Heart left ventricle (tissue), 16 donors: ENCODE measurements at regions not wholly inside any gene's neighbourhood (a gene's known extent, or its start where the extent isn't known, plus 50 kb on each side); places are given as distances from the start of the nearest gene placed in this dataset.
"Not testable (repeated sequence)": the region's sequence is repeated elsewhere in the genome, so short reads cannot be mapped to it uniquely, and the experiment has no call there.

Source experiments
- ATAC-seq, 4 donors: fragments of 200-7000 bp; cut with Tn5 transposase; one replicate each; pipeline ENCODE4 v1.9.1; 2020 to 2022; ENCODE audit warnings: moderate library complexity in 4 of 4, mild to moderate bottlenecking in 3 of 4, moderate number of reproducible peaks in 1 of 4
- DNase-seq, 5 donors: peaks; one replicate each; pipeline ENCODE4 v3.0.0-alpha.2; 2020
- H3K27ac ChIP-seq, 12 donors: fragments of 200-600 bp; sonication (generic) in 4 of 12; one replicate each; pipeline versions ENCODE4 v1.5.0 to v1.8.0; 2016 to 2022; ENCODE audit warnings: mild to moderate bottlenecking in 2 of 12
- H3K27me3 ChIP-seq, 9 donors: fragments of 200-600 bp; sonication (generic) in 2 of 9; one replicate each; pipeline versions ENCODE4 v1.5.1 to v1.8.0; 2016 to 2022; ENCODE audit warnings: mild to moderate bottlenecking in 3 of 9
- H3K36me3 ChIP-seq, 9 donors: fragments of 200-600 bp; sonication (generic) in 2 of 9; one replicate each; pipeline versions ENCODE4 v1.5.0 to v1.8.0; 2018 to 2022; ENCODE audit warnings: mild to moderate bottlenecking in 2 of 9
- H3K4me1 ChIP-seq, 12 donors: fragments of 200-600 bp; sonication (generic) in 4 of 12; one replicate each; pipeline versions ENCODE4 v1.5.0 to v1.8.0; 2016 to 2022; ENCODE audit warnings: mild to moderate bottlenecking in 3 of 12
- H3K4me3 ChIP-seq, 12 donors: fragments of 200-600 bp; sonication (generic) in 4 of 12; one replicate each; pipeline versions ENCODE4 v1.5.0 to v1.8.0; 2017 to 2022; ENCODE audit warnings: mild to moderate bottlenecking in 9 of 12, moderate library complexity in 4 of 12
- H3K9me3 ChIP-seq, 12 donors: fragments of 200-600 bp; sonication (generic) in 4 of 12; one replicate each; pipeline versions ENCODE4 v1.5.0 to v1.8.0; 2016 to 2022; ENCODE audit warnings: mild to moderate bottlenecking in 1 of 12
- POLR2A ChIP-seq, 2 donors: fragments of 450-650 bp; IDR thresholded peaks; one replicate each; pipeline ENCODE4 v1.6.1; 2017; ENCODE audit warnings: antibody characterized with exemption in 2 of 2, mild to moderate bottlenecking in 2 of 2, moderate library complexity in 2 of 2
- WGBS, 4 donors: extraction: QIAGEN DNeasy Blood & Tissue Kit in 2 of 4; methylation state at CpG; one replicate each; pipeline versions ENCODE4 v1.1.5 to v1.1.7; 2013 to 2018; 5-methylcytosine and 5-hydroxymethylcytosine counted together
- intact Hi-C, 10 donors: fragments of 100-400 bp; cut with DNase I; formaldehyde crosslinking; loops; one replicate each; pipeline versions ENCODE4 v1.11.1 to v1.14.2; 2022
- TF ChIP-seq, protein P1 (sequence below), 12 donors: fragments of 200-600 bp; sonication (generic) in 4 of 12; IDR thresholded peaks; one replicate each; pipeline versions ENCODE4 v1.5.0 to v1.8.0; 2018 to 2022; ENCODE audit warnings: antibody characterized with exemption in 12 of 12, mild to moderate bottlenecking in 5 of 12
- donor health status: ischemic (EF 13 %, LVEDD 7.1; RV severe dilation, severe dysfunction).
- donor health status: healthy with polysubstance abuse.
- donor health status: DM: no; HTN: yes; CAD: no.
- donor health status: DM: no; HTN: no; CAD: no.
- donor health status: ischemic (EF 25% LVEDD 6.9; RV normal size, moderate dysfunction).
- donor health status: ischemic (EF 25% LVEDD 5.7; RV mildly dilated, moderate dysfunction).
- donor health status: healthy.
- donor health status: DM: yes; HTN: yes; CAD: no.
- donor health status: ischemic (EF 35%, LVEDD 5.7; RV mildly dilated, moderate dysfunction).
- donor health status: nonischemic (EF 11% LVEDD 7.7; RV severe dilation, severe dysfunction).
- donor health status: DM: yes; HTN: yes; CAD: no.
- donor health status: PGD.
- donor health status: ischemic (EF 29% LVEDD 5.4; RV normal size, mild dysfunction).
- donor health status: nonischemic (EF 23%, LVEDD 6.1; RV moderate dilation, normal function).

DNA sequence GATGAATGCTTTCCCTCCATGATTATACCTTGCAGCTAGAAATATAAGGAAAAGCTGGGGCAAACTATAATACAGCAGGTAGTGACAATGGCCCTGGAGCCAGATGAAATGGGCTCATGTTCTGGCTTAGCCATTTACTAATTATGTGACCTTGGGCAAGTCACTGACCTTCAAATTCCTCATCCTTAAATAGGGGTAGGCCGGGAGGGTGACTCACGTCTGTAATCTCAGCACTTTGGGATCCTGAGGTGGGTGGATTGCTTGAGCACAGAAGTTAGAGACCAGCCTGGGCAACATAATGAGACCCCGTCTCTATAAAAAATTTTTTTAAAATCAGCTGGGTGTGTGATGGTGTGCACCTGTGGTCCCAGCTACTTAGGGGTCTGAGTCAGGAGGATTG lies 155.4 kb downstream of the C12orf75 start:
- H3K4me3 ChIP-seq: no peak overlapping the region
- peaks cover 0 to 22% (median 13%) of the 10 kb centered on the region in 12 donors for H3K4me1 ChIP-seq
- WGBS, 4 donors: 59 to 69% (median 64%) methylated on average over 3 of the region's 3 CpGs
- peak overlapping the region in 9 of 12 donors; percentile 6 to 63 (median 47) for H3K27ac ChIP-seq
- no peaks in the 10 kb centered on the region for H3K27me3 ChIP-seq
- intact Hi-C loops: no loop called here
- peak in 3 of 4 donors; percentile 6 to 27 (median 9) for ATAC-seq
- H3K9me3 ChIP-seq: no peaks in the 10 kb centered on the region
- no peaks in the 10 kb centered on the region for H3K36me3 ChIP-seq
- DNase-seq: no peak
- TF ChIP-seq, protein P1, sequence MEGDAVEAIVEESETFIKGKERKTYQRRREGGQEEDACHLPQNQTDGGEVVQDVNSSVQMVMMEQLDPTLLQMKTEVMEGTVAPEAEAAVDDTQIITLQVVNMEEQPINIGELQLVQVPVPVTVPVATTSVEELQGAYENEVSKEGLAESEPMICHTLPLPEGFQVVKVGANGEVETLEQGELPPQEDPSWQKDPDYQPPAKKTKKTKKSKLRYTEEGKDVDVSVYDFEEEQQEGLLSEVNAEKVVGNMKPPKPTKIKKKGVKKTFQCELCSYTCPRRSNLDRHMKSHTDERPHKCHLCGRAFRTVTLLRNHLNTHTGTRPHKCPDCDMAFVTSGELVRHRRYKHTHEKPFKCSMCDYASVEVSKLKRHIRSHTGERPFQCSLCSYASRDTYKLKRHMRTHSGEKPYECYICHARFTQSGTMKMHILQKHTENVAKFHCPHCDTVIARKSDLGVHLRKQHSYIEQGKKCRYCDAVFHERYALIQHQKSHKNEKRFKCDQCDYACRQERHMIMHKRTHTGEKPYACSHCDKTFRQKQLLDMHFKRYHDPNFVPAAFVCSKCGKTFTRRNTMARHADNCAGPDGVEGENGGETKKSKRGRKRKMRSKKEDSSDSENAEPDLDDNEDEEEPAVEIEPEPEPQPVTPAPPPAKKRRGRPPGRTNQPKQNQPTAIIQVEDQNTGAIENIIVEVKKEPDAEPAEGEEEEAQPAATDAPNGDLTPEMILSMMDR (IDR thresholded peaks at IDR 0.05): no peak
- TF ChIP-seq POLR2A (IDR thresholded peaks at IDR 0.05): no peak

- H3K27ac ChIP-seq: no peak overlapping the region
- no peaks in the 10 kb centered on the region for H3K9me3 ChIP-seq
- peaks cover 0 to 22% (median 13%) of the 10 kb centered on the region in 12 donors for H3K4me1 ChIP-seq
- no peak for ATAC-seq
- H3K36me3 ChIP-seq: no peaks in the 10 kb centered on the region
- H3K27me3 ChIP-seq: no peaks in the 10 kb centered on the region
- H3K4me3 ChIP-seq: no peak overlapping the region
- no peak for TF ChIP-seq POLR2A (IDR thresholded peaks at IDR 0.05)
- TF ChIP-seq, protein P1 (IDR thresholded peaks at IDR 0.05): no peak
- DNase-seq: no peak
- intact Hi-C loops: no loop called here
- WGBS, 4 donors: 73 to 85% (median 81%) methylated on average over 6 of the region's 6 CpGs
Measured at GRCh38 chr12:105487963-105488362, 157.5 kb downstream of the C12orf75 start.

- no peak for TF ChIP-seq POLR2A (IDR thresholded peaks at IDR 0.05)
- TF ChIP-seq, protein P1 (IDR thresholded peaks at IDR 0.05): no peak
- 71 to 75% (median 73%) methylated on average over 12 of the region's 12 CpGs for WGBS, 4 donors
- H3K27me3 ChIP-seq: no peaks in the 10 kb centered on the region
- H3K4me3 ChIP-seq: no peak overlapping the region
- H3K9me3 ChIP-seq: peaks cover 0 to 6% (median 0%) of the 10 kb centered on the region in 12 donors
- no peaks in the 10 kb centered on the region for H3K4me1 ChIP-seq
- no peaks in the 10 kb centered on the region for H3K36me3 ChIP-seq
- ATAC-seq (no peak), DNase-seq (no peak)
- intact Hi-C loops: no loop called here
- no peak overlapping the region for H3K27ac ChIP-seq
Measured at GRCh38 chr12:105492591-105493545, 162.4 kb downstream of the C12orf75 start.

DNA sequence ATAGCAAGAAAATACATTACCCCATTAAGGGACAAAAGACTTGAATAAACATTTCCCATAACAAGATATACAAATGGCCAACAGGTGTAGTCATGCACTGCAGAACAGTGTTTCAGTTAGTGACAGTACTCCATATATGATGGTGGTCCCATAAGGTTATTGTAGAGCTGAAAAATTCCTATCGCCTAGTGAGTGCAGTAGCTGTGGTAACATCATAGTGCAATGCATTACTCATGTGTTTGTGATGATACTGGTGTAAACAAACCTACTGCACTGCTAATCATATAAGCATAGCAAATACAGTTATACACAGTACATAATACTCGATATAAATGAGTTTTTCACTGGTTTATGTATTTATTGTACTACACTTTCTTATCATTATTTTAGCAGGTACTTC lies 168.7 kb downstream of the C12orf75 start:
- DNase-seq (no peak), ATAC-seq (no peak)
- H3K4me3 ChIP-seq: no peak overlapping the region
- no peaks in the 10 kb centered on the region for H3K27me3 ChIP-seq
- peaks cover 0 to 11% (median 0%) of the 10 kb centered on the region in 12 donors for H3K9me3 ChIP-seq
- TF ChIP-seq, protein P1 (IDR thresholded peaks at IDR 0.05): no peak
- no peak for TF ChIP-seq POLR2A (IDR thresholded peaks at IDR 0.05)
- intact Hi-C loops: no loop called here
- H3K27ac ChIP-seq: no peak overlapping the region
- no peaks in the 10 kb centered on the region for H3K36me3 ChIP-seq
- WGBS, 4 donors: 85 to 94% (median 88%) methylated on average over 2 of the region's 2 CpGs
- H3K4me1 ChIP-seq: no peaks in the 10 kb centered on the region

DNA sequence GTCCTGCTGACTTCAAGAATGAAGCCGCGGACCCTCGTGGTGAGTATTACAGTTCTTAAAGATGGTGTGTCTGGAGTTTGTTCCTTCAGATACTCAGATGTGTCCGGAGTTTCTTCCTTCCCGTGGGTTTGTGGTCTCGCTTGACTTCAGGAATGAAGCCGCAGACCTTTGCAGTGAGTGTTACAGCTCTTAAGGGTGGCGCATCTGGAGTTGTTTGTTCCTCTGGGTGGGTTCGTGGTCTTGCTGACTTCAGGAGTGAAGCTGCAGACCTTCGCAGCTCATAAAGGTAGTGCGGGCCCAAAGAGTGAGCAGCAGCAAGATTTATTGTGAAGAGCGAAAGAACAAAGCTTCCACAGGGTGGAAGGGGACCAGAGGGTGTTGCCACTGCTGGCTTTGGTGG lies 170.2 kb downstream of the C12orf75 start:
- H3K27ac ChIP-seq, intact Hi-C loops, H3K4me3 ChIP-seq, ATAC-seq, H3K4me1 ChIP-seq, DNase-seq, H3K36me3 ChIP-seq, H3K27me3 ChIP-seq: not testable (repeated sequence)
- 89 to 96% (median 93%) methylated on average over 12 of the region's 12 CpGs for WGBS, 4 donors
- H3K9me3 ChIP-seq: peaks cover 0 to 11% (median 0%) of the 10 kb centered on the region in 12 donors
